ENCODE measurements at regions not wholly inside any gene's neighbourhood (a gene's known extent, or its start where the extent isn't known, plus 50 kb on each side); places are given as distances from the start of the nearest gene placed in this dataset.

DNA sequence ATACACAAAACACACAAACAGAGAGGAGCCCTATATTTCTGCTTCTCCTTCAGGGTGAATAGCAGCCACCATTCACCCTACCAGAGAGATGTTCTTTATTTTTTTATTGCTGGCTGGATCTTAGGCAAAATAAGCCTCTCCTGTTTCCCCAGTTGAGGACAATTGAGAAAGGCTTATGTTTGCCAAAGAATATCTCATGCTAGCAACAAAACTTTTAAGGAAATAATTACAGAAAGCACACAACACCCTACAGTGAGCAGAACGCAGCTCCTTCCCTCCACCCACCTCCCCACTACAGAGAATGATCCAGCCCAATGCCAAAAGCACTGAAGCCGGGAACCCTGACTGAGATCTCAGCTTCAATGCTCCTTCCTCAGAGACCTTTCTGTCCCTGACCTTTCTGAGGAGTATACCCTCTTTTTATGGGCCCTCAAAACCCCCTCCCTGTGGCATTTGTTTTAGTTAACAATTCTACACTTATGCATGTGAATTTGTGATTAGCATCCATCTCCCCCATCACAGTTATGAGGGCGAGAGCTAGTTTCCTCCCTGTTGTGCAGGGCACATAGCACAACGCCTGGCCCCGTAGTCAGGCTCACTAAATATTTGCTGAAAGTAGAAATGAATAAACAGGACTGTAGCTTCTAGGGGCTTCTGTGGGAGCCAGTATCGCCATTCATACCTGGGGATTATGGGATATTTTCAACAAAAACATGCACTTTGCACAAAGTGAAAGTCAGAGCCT is 491.6 kb upstream of the CDH4 start:
- no peak overlapping the region for H3K9ac ChIP-seq (ENCODE audit: low read length)
- no peaks in the 10 kb centered on the region for H3K27me3 ChIP-seq (ENCODE audit: control insufficient read depth, insufficient read depth, low read length)
- no peaks in the 10 kb centered on the region for H3K9me3 ChIP-seq (ENCODE audit: control insufficient read depth, low read length)
- no peaks in the 10 kb centered on the region for H3K4me1 ChIP-seq (ENCODE audit: control insufficient read depth, insufficient read depth, low read length)
- no peak overlapping the region for H3K4me3 ChIP-seq (ENCODE audit: low read length)
- no peaks in the 10 kb centered on the region for H3K36me3 ChIP-seq (ENCODE audit: control insufficient read depth, insufficient read depth, low read length)

DNA sequence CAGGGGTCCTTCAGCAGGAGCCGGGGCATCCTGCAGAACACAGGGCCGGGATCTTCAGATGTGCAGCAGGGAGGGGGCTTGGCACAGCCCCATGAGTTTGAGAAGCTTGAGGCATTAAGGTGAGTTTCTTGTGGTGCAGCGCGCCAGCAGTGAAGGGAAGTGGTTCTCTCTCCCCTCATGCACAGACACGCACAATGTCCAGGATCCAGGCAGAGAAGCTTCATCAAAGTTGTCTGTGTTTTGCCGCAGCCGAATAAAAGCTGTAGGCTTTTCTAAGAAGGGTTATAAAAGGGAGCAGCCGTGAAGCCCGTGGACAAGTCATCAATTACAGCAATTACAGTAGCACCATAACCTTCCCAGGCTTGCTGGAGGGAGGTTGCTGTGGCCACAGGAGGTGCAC is 491.0 kb upstream of the CDH4 start:
- H3K9me3 ChIP-seq (ENCODE audit: control insufficient read depth, low read length) = no peaks in the 10 kb centered on the region
- no peak overlapping the region for H3K9ac ChIP-seq (ENCODE audit: low read length)
- H3K36me3 ChIP-seq (ENCODE audit: control insufficient read depth, insufficient read depth, low read length) = no peaks in the 10 kb centered on the region
- H3K4me3 ChIP-seq (ENCODE audit: low read length) = no peak overlapping the region
- H3K4me1 ChIP-seq (ENCODE audit: control insufficient read depth, insufficient read depth, low read length) = no peaks in the 10 kb centered on the region
- no peaks in the 10 kb centered on the region for H3K27me3 ChIP-seq (ENCODE audit: control insufficient read depth, insufficient read depth, low read length)

DNA sequence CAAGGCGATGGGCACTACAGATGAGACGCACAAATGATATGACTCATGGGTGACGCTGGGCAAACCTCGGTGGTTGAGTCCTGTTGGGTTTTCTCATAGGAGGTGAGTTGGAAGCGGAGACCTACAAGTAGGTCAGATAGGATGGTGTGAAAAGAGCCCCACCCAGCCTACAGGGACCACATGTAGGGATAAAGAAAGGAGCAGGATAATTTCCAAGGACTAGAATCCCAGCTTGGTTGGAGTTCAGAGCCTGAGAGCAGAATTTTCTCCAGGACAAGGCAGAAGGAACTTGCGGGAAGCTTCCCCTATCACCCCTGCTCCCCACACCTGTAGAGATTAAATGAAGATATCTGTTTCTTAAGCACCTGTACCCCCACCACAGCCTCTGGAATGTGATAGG is 489.7 kb upstream of the CDH4 start:
- H3K36me3 ChIP-seq (ENCODE audit: control insufficient read depth, insufficient read depth, low read length) = no peaks in the 10 kb centered on the region
- no peaks in the 10 kb centered on the region for H3K4me1 ChIP-seq (ENCODE audit: control insufficient read depth, insufficient read depth, low read length)
- no peak overlapping the region for H3K4me3 ChIP-seq (ENCODE audit: low read length)
- no peaks in the 10 kb centered on the region for H3K9me3 ChIP-seq (ENCODE audit: control insufficient read depth, low read length)
- no peak overlapping the region for H3K9ac ChIP-seq (ENCODE audit: low read length)
- H3K27me3 ChIP-seq (ENCODE audit: control insufficient read depth, insufficient read depth, low read length) = no peaks in the 10 kb centered on the region

DNA sequence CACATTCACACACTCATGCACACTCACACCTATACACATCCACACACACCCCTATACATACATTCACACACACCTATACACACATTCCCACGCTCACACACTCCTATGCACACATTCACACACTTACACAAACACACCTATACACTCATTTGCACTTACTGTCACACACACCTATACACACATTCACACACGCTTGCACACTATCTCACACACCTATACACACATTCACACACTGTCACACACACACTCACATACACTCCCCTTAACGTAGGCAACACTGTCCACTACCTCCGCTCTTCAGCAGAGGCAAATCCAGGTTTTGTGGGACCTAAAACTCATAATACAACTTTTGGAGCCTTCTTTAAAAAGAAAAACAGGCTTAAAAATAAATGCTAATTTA is 487.7 kb upstream of the CDH4 start:
- Histone ChIP-seq H3K9ac (ENCODE audit: low read length) (no peak overlapping the region), H3K9me3 (ENCODE audit: control insufficient read depth, low read length) (no peaks in the 10 kb centered on the region), H3K4me1 (ENCODE audit: control insufficient read depth, insufficient read depth, low read length) (no peaks in the 10 kb centered on the region), H3K36me3 (ENCODE audit: control insufficient read depth, insufficient read depth, low read length) (no peaks in the 10 kb centered on the region), H3K27me3 (ENCODE audit: control insufficient read depth, insufficient read depth, low read length) (no peaks in the 10 kb centered on the region), H3K4me3 (ENCODE audit: low read length) (no peak overlapping the region)

DNA sequence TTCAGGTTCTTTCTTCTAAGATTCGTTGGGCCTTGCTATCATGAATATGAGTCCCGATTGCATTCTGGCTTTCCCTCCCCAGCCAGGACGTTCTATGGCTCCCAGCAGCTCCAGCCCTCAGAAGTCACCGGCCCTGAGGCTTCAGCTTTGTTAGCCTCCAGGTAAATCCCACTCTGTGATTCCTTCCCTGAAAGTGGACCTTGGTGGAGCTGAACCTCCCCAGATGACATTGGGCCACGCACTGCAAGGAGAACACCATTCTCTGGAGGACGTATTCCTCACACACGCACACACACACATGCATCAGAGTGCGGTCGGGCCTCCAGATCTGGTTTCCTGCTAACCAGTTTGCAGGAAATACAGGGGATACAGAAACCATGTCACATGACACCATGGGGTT is 487.3 kb upstream of the CDH4 start:
- H3K4me3 ChIP-seq (ENCODE audit: low read length) = no peak overlapping the region
- no peaks in the 10 kb centered on the region for H3K4me1 ChIP-seq (ENCODE audit: control insufficient read depth, insufficient read depth, low read length)
- H3K9me3 ChIP-seq (ENCODE audit: control insufficient read depth, low read length) = no peaks in the 10 kb centered on the region
- no peak overlapping the region for H3K9ac ChIP-seq (ENCODE audit: low read length)
- H3K36me3 ChIP-seq (ENCODE audit: control insufficient read depth, insufficient read depth, low read length) = no peaks in the 10 kb centered on the region
- no peaks in the 10 kb centered on the region for H3K27me3 ChIP-seq (ENCODE audit: control insufficient read depth, insufficient read depth, low read length)

DNA sequence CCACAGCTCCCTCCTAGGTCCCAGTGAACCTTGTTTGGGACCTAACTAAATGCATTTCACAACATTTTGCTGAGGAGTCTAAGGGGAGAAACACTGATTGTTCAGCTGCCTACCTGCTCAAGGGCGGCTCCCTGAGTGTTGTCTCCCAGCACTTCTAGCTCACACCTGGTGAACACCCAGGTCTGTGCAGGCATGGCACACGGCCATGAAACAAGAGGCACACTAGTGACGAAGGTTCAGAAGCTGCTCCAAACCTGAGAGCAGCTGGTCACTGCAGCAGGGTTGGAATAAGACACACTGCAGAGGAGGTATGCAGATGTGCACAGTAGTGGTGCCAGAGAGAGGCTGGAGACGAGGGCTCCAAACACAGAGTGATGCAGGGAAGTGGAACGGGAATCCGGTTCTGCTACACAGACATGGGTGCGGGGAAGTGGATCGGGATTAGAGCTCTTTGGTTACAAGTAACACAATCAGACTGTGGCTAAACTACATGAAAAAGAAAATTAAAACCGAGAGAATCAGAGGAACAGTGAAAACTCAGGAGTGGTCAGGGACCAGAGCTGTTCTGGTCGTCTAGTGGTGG is 486.1 kb upstream of the CDH4 start:
- Histone ChIP-seq H3K9me3 (ENCODE audit: control insufficient read depth, low read length) (no peaks in the 10 kb centered on the region), H3K4me1 (ENCODE audit: control insufficient read depth, insufficient read depth, low read length) (no peaks in the 10 kb centered on the region), H3K36me3 (ENCODE audit: control insufficient read depth, insufficient read depth, low read length) (no peaks in the 10 kb centered on the region), H3K9ac (ENCODE audit: low read length) (no peak overlapping the region), H3K27me3 (ENCODE audit: control insufficient read depth, insufficient read depth, low read length) (no peaks in the 10 kb centered on the region), H3K4me3 (ENCODE audit: low read length) (no peak overlapping the region)

DNA sequence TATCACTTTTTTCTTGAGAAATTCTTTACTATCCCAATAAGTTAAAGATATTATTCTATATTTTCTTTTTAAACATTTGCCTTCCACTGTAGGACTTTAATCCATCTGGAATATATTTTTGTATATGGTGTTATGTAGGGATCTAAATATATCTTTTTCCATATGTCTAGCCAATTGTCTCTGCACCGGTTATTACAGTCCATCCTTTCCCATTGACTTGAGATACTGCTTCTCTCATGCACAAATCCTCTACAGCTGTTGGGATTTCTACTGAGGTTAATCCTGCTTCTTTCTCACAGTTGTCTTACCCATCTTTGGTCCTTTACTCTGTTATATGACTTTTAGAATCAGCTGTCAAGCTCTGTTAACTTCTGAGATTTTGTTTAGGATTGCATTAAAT is 483.8 kb upstream of the CDH4 start:
- Histone ChIP-seq H3K4me1 (ENCODE audit: control insufficient read depth, insufficient read depth, low read length) (no peaks in the 10 kb centered on the region), H3K9ac (ENCODE audit: low read length) (no peak overlapping the region), H3K9me3 (ENCODE audit: control insufficient read depth, low read length) (no peaks in the 10 kb centered on the region), H3K27me3 (ENCODE audit: control insufficient read depth, insufficient read depth, low read length) (no peaks in the 10 kb centered on the region), H3K4me3 (ENCODE audit: low read length) (no peak overlapping the region), H3K36me3 (ENCODE audit: control insufficient read depth, insufficient read depth, low read length) (no peaks in the 10 kb centered on the region)

DNA sequence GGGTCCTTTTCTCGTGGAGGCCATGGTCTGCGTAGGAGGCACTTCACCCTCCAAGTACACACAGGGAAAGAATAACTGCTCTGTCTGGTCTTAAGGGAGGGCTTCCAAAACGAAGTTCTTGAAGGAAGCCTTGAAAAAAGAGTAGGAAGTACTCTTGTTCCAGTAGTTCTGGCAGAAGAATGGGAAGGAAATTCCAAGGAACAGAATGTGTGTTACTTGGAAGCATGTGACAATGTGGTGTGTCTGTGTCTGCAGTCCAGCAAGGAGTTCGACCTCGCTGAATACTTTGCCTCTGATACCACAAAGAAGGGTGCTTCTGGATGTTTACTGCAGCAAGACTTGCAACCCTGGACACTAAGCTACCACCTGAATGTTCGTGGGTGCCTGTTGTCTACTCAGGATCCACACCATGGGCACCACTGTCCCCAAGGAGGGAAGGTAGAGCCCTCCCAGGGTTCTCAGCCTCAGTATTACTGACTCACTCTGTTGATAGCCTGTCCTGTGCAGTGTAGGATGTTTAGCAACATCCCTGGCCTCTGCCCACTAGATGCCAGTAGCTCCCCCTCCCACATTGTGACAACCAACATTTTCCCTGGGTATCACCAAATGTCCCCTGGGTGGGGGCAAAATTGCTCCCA is 471.6 kb upstream of the CDH4 start:
- H3K36me3 ChIP-seq (ENCODE audit: control insufficient read depth, insufficient read depth, low read length) = no peaks in the 10 kb centered on the region
- no peak overlapping the region for H3K4me3 ChIP-seq (ENCODE audit: low read length)
- no peaks in the 10 kb centered on the region for H3K4me1 ChIP-seq (ENCODE audit: control insufficient read depth, insufficient read depth, low read length)
- no peak overlapping the region for H3K9ac ChIP-seq (ENCODE audit: low read length)
- no peaks in the 10 kb centered on the region for H3K9me3 ChIP-seq (ENCODE audit: control insufficient read depth, low read length)
- no peaks in the 10 kb centered on the region for H3K27me3 ChIP-seq (ENCODE audit: control insufficient read depth, insufficient read depth, low read length)

DNA sequence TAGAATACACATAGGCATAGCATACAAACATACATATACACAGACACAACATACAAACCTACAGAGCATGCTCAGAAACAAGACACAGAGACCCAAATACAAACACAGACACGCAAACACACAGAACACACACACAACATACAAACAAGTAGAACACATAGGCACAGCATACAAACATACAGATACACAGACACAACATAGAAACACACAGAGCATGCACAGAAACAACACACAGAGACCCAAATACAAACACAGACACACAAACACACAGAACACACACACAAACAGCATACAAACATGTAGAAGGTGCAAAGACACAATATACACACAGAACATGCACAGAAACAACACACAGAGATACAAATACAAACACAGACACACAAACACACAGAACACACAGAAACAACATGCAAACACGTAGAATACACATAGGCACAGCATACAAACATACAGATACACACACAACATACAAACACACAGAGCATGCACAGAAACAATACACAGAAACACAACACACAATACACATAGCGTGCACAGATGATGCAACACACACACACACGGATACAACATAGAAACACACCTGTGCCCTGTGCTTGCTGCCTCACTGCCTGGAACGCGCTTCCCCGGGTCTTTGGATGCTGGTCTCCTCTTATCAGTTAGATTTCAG is 469.0 kb upstream of the CDH4 start:
- Histone ChIP-seq H3K9me3 (ENCODE audit: control insufficient read depth, low read length) (no peaks in the 10 kb centered on the region), H3K27me3 (ENCODE audit: control insufficient read depth, insufficient read depth, low read length) (no peaks in the 10 kb centered on the region), H3K36me3 (ENCODE audit: control insufficient read depth, insufficient read depth, low read length) (no peaks in the 10 kb centered on the region), H3K9ac (ENCODE audit: low read length) (no peak overlapping the region), H3K4me3 (ENCODE audit: low read length) (no peak overlapping the region), H3K4me1 (ENCODE audit: control insufficient read depth, insufficient read depth, low read length) (no peaks in the 10 kb centered on the region)

DNA sequence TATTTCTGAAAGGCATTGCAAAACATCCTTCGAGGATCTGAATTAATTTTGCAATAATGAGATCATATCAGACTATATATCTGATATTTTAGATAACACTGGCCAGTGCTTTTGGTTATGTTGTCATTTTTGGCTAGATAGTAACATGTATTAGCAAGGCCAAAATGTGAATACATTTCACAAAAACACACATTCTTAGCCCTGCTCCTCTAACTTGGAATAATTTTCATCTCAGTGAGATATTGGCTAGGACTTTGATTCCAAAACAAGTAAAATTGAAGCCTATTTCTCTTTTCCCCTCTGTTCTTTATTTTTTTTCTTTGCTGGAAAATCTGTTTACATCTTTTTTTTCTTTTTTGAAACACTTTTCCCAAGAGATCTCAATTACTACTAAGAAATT is 466.8 kb upstream of the CDH4 start:
- H3K27me3 ChIP-seq (ENCODE audit: control insufficient read depth, insufficient read depth, low read length) = no peaks in the 10 kb centered on the region
- H3K4me1 ChIP-seq (ENCODE audit: control insufficient read depth, insufficient read depth, low read length) = no peaks in the 10 kb centered on the region
- no peak overlapping the region for H3K9ac ChIP-seq (ENCODE audit: low read length)
- no peaks in the 10 kb centered on the region for H3K9me3 ChIP-seq (ENCODE audit: control insufficient read depth, low read length)
- no peaks in the 10 kb centered on the region for H3K36me3 ChIP-seq (ENCODE audit: control insufficient read depth, insufficient read depth, low read length)
- H3K4me3 ChIP-seq (ENCODE audit: low read length) = no peak overlapping the region

DNA sequence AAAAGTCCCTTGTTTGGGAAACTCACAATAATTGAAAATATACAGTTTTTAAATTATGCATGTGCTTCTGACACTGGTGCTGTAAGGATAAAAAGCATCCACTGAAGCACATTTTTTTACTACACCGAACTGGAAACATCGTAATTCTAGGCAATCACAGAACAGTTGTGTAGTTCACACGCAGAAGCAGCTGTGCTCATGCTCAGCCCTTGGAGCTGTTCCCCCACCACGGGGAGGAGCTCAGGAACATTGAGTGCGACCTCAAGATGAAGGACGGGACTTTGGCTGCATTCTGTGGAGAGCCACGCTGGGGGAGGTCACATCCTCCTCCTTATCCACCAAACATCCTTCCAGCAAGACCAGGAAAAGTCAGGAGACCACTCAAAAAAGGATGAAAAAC is 466.3 kb upstream of the CDH4 start:
- Histone ChIP-seq H3K9ac (ENCODE audit: low read length) (no peak overlapping the region), H3K4me1 (ENCODE audit: control insufficient read depth, insufficient read depth, low read length) (no peaks in the 10 kb centered on the region), H3K27me3 (ENCODE audit: control insufficient read depth, insufficient read depth, low read length) (no peaks in the 10 kb centered on the region), H3K36me3 (ENCODE audit: control insufficient read depth, insufficient read depth, low read length) (no peaks in the 10 kb centered on the region), H3K4me3 (ENCODE audit: low read length) (no peak overlapping the region), H3K9me3 (ENCODE audit: control insufficient read depth, low read length) (no peaks in the 10 kb centered on the region)

DNA sequence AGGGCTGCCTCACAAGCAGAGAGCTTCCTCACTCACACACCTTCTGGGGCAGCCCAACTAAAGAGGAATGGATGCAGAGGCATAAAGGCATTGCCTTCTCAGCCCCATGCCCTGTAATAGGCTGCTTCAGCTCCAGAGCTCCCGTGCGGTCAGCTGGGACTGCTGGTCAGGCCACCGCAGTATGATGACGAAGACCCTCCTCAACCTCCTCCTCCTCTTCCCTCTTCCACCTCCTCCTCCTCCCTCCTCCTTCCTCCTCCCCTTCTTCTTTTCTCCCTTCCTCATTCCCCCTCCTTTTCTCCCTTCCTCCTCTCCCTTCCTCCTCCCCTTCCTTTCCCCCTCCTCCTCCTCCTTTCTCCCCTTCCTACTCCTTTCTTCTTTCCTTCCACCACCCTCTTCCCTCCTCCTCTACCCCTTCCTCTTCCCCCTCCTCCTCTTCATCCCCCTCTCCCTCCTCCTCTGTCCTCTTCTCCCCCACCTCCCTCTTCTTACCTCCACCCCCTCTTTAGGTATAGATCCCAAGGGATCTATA is 465.3 kb upstream of the CDH4 start:
- Histone ChIP-seq H3K9ac (ENCODE audit: low read length) (no peak overlapping the region), H3K36me3 (ENCODE audit: control insufficient read depth, insufficient read depth, low read length) (no peaks in the 10 kb centered on the region), H3K9me3 (ENCODE audit: control insufficient read depth, low read length) (no peaks in the 10 kb centered on the region), H3K4me1 (ENCODE audit: control insufficient read depth, insufficient read depth, low read length) (no peaks in the 10 kb centered on the region), H3K4me3 (ENCODE audit: low read length) (no peak overlapping the region), H3K27me3 (ENCODE audit: control insufficient read depth, insufficient read depth, low read length) (no peaks in the 10 kb centered on the region)
